ENCODE measurements at regions not wholly inside any gene's neighbourhood (a gene's known extent, or its start where the extent isn't known, plus 50 kb on each side); places are given as distances from the start of the nearest gene placed in this dataset.

- DNase-seq, result no peak
Measured at GRCh38 chr5:93048858-93049257, 532.2 kb downstream of the NR2F1-AS1 start.

- no peak for DNase-seq
Measured at GRCh38 chr5:93044859-93045666, 536.0 kb downstream of the NR2F1-AS1 start.

GRCh38 chr5:93039888-93040287 lies 541.1 kb downstream of the NR2F1-AS1 start:
- DNase-seq, result no peak

GRCh38 chr5:93034621-93035590 lies 546.1 kb downstream of the NR2F1-AS1 start:
- DNase-seq, result no peak

- no peak for DNase-seq
Measured at GRCh38 chr5:93022796-93023447, 558.1 kb downstream of the NR2F1-AS1 start.

- DNase-seq, result no peak
Measured at GRCh38 chr5:93022211-93022610, 558.8 kb downstream of the NR2F1-AS1 start.

GRCh38 chr5:93019896-93020295 lies 561.1 kb downstream of the NR2F1-AS1 start:
- DNase-seq, result no peak

- no peak for DNase-seq
Measured at GRCh38 chr5:93018461-93018860, 562.6 kb downstream of the NR2F1-AS1 start.

- DNase-seq, result no peak
Measured at GRCh38 chr5:93017849-93018248, 563.2 kb downstream of the NR2F1-AS1 start.

GRCh38 chr5:93017376-93017775 lies 563.6 kb downstream of the NR2F1-AS1 start:
- DNase-seq, result no peak

GRCh38 chr5:93010616-93011015 lies 570.4 kb downstream of the NR2F1-AS1 start:
- DNase-seq, result no peak

GRCh38 chr5:93010037-93010436 lies 571.0 kb downstream of the NR2F1-AS1 start:
- no peak for DNase-seq

- no peak for DNase-seq
Measured at GRCh38 chr5:93008502-93009207, 572.4 kb downstream of the NR2F1-AS1 start.

- DNase-seq, result no peak
Measured at GRCh38 chr5:93006915-93007314, 574.1 kb downstream of the NR2F1-AS1 start.

- DNase-seq, result no peak
Measured at GRCh38 chr5:92998456-92998855, 582.6 kb downstream of the NR2F1-AS1 start.

GRCh38 chr5:92994392-92994791 lies 586.6 kb downstream of the NR2F1-AS1 start:
- no peak for DNase-seq

GRCh38 chr5:92992073-92992472 lies 588.9 kb downstream of the NR2F1-AS1 start:
- no peak for DNase-seq

GRCh38 chr5:92991581-92992067 lies 589.4 kb downstream of the NR2F1-AS1 start:
- peak; percentile 16 for DNase-seq

GRCh38 chr5:92990771-92991170 lies 590.2 kb downstream of the NR2F1-AS1 start:
- no peak for DNase-seq

- no peak for DNase-seq
Measured at GRCh38 chr5:92981001-92981400, 600.0 kb downstream of the NR2F1-AS1 start.

- no peak for DNase-seq
Measured at GRCh38 chr5:92980491-92980890, 600.5 kb downstream of the NR2F1-AS1 start.

GRCh38 chr5:92979716-92980115 lies 601.3 kb downstream of the NR2F1-AS1 start:
- no peak for DNase-seq

Data from NCI-H2227 treated with DMSO at 0.1 percent for 48 hours (cell line).